ENCODE measurements at regions not wholly inside any gene's neighbourhood (a gene's known extent, or its start where the extent isn't known, plus 50 kb on each side); places are given as distances from the start of the nearest gene placed in this dataset.

- no peak for TF ChIP-seq ZBTB34 (CRISPR knock-in tag; IDR thresholded peaks at IDR 0.05)
- TF ChIP-seq ZSCAN5A (CRISPR knock-in tag; IDR thresholded peaks at IDR 0.05; ENCODE audit: borderline replicate concordance), result no peak
Observed at GRCh38 chr12:107602446-107602845, 83.2 kb upstream of the PWP1 start (continued).

GRCh38 chr12:107605293-107605692, 80.3 kb upstream of the PWP1 start:
- in situ Hi-C loops (cut with HindIII; ENCODE audit: extremely low pct_ligation_motif_present, low pct_unique_long_range_greater_than_20kb) (loop anchor here (5.0 to 10.0 kb wide), 3 partner anchors 158 to 473 kb away; no protein-coding TSS in a partner anchor), intact Hi-C loops (cut with micrococcal nuclease; ENCODE audit: unreplicated experiment) (loop anchor here (5.0 kb wide), 1 partner anchor 288 kb away; a partner anchor contains a TSS)
- Histone ChIP-seq H3K27ac (ENCODE audit: extremely low read length, insufficient read depth, low read length) (no peak overlapping the region), H3K4me2 (ENCODE audit: low read depth, low read length) (no peak overlapping the region; the same call in 1 of the 2 replicates), H3K4me1 (ENCODE audit: insufficient read depth, low read length) (peaks cover 16% of the 10 kb centered on the region), H3K9ac (ENCODE audit: insufficient read depth, low read depth, low read length) (no peak overlapping the region), H3K4me3 (replicated peaks in 1 of 3; ENCODE audit: insufficient read depth in 1 of 3, low read depth in 2 of 3, low read length in 3 of 3) (no peak overlapping the region), H3K9me3 (ENCODE audit: low read length) (no peaks in the 10 kb centered on the region), H2AFZ (ENCODE audit: low read length) (no peak overlapping the region), H3K27me3 (ENCODE audit: control insufficient read depth in 1 of 2, insufficient read depth in 2 of 2, low read length in 2 of 2) (no peaks in the 10 kb centered on the region), H3K79me2 (ENCODE audit: insufficient read depth, low read length) (no peaks in the 10 kb centered on the region), H3K36me3 (replicated peaks in 1 of 2; ENCODE audit: control insufficient read depth in 1 of 2, insufficient read depth in 2 of 2, low read length in 2 of 2) (no peaks in the 10 kb centered on the region), H4K20me1 (ENCODE audit: insufficient read depth, low read length) (no peaks in the 10 kb centered on the region; the same call in 1 of the 2 replicates)
- 20% methylated on average over 3 of the region's 3 CpGs for WGBS (ENCODE audit: low lambda C conversion rate)
- ChIA-PET CTCF (ENCODE audit: low intra/inter-chr PET ratio, low total read pairs) (no interaction called here), POLR2A (no interaction called here)
- DNase-seq (ENCODE audit: low spot score), result no peak
- no peak for ATAC-seq
- FAIRE-seq, result no peak
- BruUV-seq (replicated peaks), result no TSS peak
- no peak for TF ChIP-seq ZNF451 (CRISPR knock-in tag; IDR thresholded peaks at IDR 0.05)
- TF ChIP-seq ZNF598 (CRISPR knock-in tag; IDR thresholded peaks at IDR 0.05; ENCODE audit: borderline replicate concordance), result no peak
- TF ChIP-seq RARG (CRISPR knock-in tag; IDR thresholded peaks at IDR 0.05; ENCODE audit: low read depth), result no peak
- TF ChIP-seq PAXIP1 (CRISPR knock-in tag; conservative IDR thresholded peaks at IDR 0.05), result no peak
- TF ChIP-seq ISL2 (CRISPR knock-in tag; IDR thresholded peaks at IDR 0.05), result no peak
- no peak for TF ChIP-seq BRD4 (CRISPR knock-in tag; IDR thresholded peaks at IDR 0.05)
- TF ChIP-seq KMT2A (CRISPR knock-in tag; IDR thresholded peaks at IDR 0.05), result no peak
- no peak for TF ChIP-seq DDIT3 (CRISPR knock-in tag; IDR thresholded peaks at IDR 0.05)
- TF ChIP-seq SIN3A (IDR thresholded peaks at IDR 0.05; ENCODE audit: borderline replicate concordance, low read depth, low read length), result no peak
- TF ChIP-seq ZNF343 (CRISPR knock-in tag; IDR thresholded peaks at IDR 0.05), result no peak
- no peak for TF ChIP-seq ARNT2 (CRISPR knock-in tag; IDR thresholded peaks at IDR 0.05; ENCODE audit: low read depth)
- no peak for TF ChIP-seq SOX5 (CRISPR knock-in tag; IDR thresholded peaks at IDR 0.05; ENCODE audit: borderline replicate concordance)
- no peak for TF ChIP-seq ZNF468 (CRISPR knock-in tag; IDR thresholded peaks at IDR 0.05)
